ENCODE measurements at regions not wholly inside any gene's neighbourhood (a gene's known extent, or its start where the extent isn't known, plus 50 kb on each side); places are given as distances from the start of the nearest gene placed in this dataset.

DNA sequence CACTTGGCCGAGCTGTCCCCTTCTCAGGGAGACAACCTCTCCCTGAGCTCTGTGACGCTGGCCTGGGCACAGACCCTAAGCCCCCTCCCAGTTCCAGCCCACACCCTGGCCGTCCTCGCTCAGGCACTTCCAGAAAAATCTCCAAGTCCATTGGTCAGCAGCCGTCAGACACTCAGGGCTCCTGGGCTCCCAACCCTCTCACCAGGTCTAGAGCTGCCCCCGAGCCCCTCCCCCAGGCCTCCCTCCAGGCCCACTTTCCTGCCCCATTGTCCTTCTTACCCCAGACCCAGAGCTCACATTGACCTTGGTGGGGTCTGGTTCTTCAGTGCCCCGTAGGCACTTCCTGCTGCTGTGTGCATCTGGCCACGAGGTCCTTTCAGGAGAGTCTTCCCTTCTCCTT is 249.3 kb upstream of the RTL1 start:
- ATAC-seq (ENCODE audit: insufficient read depth, low FRiP score) = no peak
- TF ChIP-seq, protein P1, sequence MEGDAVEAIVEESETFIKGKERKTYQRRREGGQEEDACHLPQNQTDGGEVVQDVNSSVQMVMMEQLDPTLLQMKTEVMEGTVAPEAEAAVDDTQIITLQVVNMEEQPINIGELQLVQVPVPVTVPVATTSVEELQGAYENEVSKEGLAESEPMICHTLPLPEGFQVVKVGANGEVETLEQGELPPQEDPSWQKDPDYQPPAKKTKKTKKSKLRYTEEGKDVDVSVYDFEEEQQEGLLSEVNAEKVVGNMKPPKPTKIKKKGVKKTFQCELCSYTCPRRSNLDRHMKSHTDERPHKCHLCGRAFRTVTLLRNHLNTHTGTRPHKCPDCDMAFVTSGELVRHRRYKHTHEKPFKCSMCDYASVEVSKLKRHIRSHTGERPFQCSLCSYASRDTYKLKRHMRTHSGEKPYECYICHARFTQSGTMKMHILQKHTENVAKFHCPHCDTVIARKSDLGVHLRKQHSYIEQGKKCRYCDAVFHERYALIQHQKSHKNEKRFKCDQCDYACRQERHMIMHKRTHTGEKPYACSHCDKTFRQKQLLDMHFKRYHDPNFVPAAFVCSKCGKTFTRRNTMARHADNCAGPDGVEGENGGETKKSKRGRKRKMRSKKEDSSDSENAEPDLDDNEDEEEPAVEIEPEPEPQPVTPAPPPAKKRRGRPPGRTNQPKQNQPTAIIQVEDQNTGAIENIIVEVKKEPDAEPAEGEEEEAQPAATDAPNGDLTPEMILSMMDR (IDR thresholded peaks at IDR 0.05; ENCODE audit: control extremely low read depth, extremely low read depth) = no peak
- Histone ChIP-seq H3K36me3 (ENCODE audit: control insufficient read depth in 4 of 4, insufficient read depth in 4 of 4, low read length in 4 of 4) (no peaks in the 10 kb centered on the region), H3K9me3 (ENCODE audit: control insufficient read depth in 4 of 4, insufficient read depth in 3 of 4, low read length in 3 of 4) (peaks cover 0 to 4% (median 0%) of the 10 kb centered on the region in 4 donors), H3K27ac (ENCODE audit: low read depth in 1 of 2, low read length in 1 of 2) (no peak overlapping the region), H3K27me3 (ENCODE audit: control insufficient read depth in 3 of 3, insufficient read depth in 3 of 3, low read length in 2 of 3) (peaks cover 0 to 5% (median 0%) of the 10 kb centered on the region in 3 donors), H3K9ac (ENCODE audit: insufficient read depth in 1 of 2, low read length in 2 of 2) (no peak overlapping the region), H3K4me3 (no peak overlapping the region), H3K4me1 (ENCODE audit: control insufficient read depth in 5 of 5, insufficient read depth in 5 of 5, low read length in 5 of 5) (peaks cover 0 to 6% (median 0%) of the 10 kb centered on the region in 5 donors)
- 79 to 85% methylated on average over 8 of the region's 8 CpGs for WGBS, 2 donors
- no peak for DNase-seq

DNA sequence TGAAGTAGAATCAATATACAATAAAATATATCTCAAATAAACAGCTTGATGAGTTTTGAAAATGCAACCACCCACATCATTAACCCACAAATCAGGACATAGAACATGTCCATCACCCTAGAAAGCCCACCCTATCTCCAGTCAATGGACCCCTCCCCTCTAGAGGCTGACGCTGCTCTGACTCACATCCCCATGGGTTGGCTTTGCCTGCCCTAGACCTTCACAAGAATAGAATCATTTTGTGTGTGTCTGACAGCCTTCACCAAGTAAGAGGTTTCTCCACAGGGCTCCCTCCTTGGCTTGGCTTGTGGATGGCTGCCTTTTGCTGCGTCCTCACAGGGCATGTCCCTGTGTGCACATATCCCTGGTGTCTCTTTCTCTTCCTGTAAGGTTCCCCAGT is 250.2 kb upstream of the RTL1 start:
- DNase-seq (no peak), ATAC-seq (ENCODE audit: insufficient read depth, low FRiP score) (no peak)
- TF ChIP-seq, protein P1 (IDR thresholded peaks at IDR 0.05; ENCODE audit: control extremely low read depth, extremely low read depth) = no peak

GRCh38 chr14:101155575-101155974 is 252.1 kb upstream of the RTL1 start:
- Histone ChIP-seq H3K27ac (ENCODE audit: low read depth in 1 of 2, low read length in 1 of 2) (no peak overlapping the region), H3K9ac (ENCODE audit: insufficient read depth in 1 of 2, low read length in 2 of 2) (no peak overlapping the region), H3K4me1 (ENCODE audit: control insufficient read depth in 5 of 5, insufficient read depth in 5 of 5, low read length in 5 of 5) (peaks cover 0 to 1% (median 0%) of the 10 kb centered on the region in 5 donors), H3K36me3 (ENCODE audit: control insufficient read depth in 4 of 4, insufficient read depth in 4 of 4, low read length in 4 of 4) (no peaks in the 10 kb centered on the region), H3K27me3 (ENCODE audit: control insufficient read depth in 3 of 3, insufficient read depth in 3 of 3, low read length in 2 of 3) (peaks cover 0 to 5% (median 0%) of the 10 kb centered on the region in 3 donors), H3K9me3 (ENCODE audit: control insufficient read depth in 4 of 4, insufficient read depth in 3 of 4, low read length in 3 of 4) (peaks cover 0 to 4% (median 0%) of the 10 kb centered on the region in 4 donors), H3K4me3 (no peak overlapping the region)
- DNase-seq = no peak
- ATAC-seq (ENCODE audit: insufficient read depth, low FRiP score) = no peak
- TF ChIP-seq, protein P1 (IDR thresholded peaks at IDR 0.05; ENCODE audit: control extremely low read depth, extremely low read depth) = no peak
- WGBS, 2 donors = 68 to 90% methylated on average over 4 of the region's 4 CpGs

More for the DNA sequence above, 250.2 kb upstream of the RTL1 start:
- Histone ChIP-seq H3K4me3 (no peak overlapping the region), H3K9me3 (ENCODE audit: control insufficient read depth in 4 of 4, insufficient read depth in 3 of 4, low read length in 3 of 4) (peaks cover 0 to 4% (median 0%) of the 10 kb centered on the region in 4 donors), H3K27ac (ENCODE audit: low read depth in 1 of 2, low read length in 1 of 2) (no peak overlapping the region), H3K27me3 (ENCODE audit: control insufficient read depth in 3 of 3, insufficient read depth in 3 of 3, low read length in 2 of 3) (peaks cover 0 to 5% (median 0%) of the 10 kb centered on the region in 3 donors), H3K9ac (ENCODE audit: insufficient read depth in 1 of 2, low read length in 2 of 2) (no peak overlapping the region), H3K4me1 (ENCODE audit: control insufficient read depth in 5 of 5, insufficient read depth in 5 of 5, low read length in 5 of 5) (peaks cover 0 to 6% (median 0%) of the 10 kb centered on the region in 5 donors), H3K36me3 (ENCODE audit: control insufficient read depth in 4 of 4, insufficient read depth in 4 of 4, low read length in 4 of 4) (no peaks in the 10 kb centered on the region)
- 88 to 95% methylated on average over 2 of the region's 2 CpGs for WGBS, 2 donors

DNA sequence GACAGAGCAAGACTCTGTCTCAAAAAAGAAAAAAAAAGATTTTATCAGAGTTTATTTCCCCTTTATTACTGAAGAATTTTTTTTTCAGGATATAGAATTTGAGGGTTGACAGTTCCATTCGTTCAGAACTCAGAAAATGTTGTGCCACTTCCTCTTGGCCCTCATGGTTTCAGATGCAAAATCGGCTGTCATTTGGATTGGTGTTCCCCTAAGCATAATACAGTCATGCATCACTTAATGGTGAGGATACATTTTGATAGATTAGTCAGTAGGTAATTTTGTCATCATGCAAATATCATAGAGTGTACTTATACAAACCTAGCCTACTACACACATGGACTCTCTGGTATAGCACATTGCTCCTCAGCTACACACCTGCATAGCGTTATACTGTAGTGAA is 263.9 kb upstream of the RTL1 start:
- no peak for DNase-seq
- Histone ChIP-seq H3K27ac (ENCODE audit: low read depth in 1 of 2, low read length in 1 of 2) (no peak overlapping the region), H3K4me1 (ENCODE audit: control insufficient read depth in 5 of 5, insufficient read depth in 5 of 5, low read length in 5 of 5) (no peaks in the 10 kb centered on the region), H3K4me3 (no peak overlapping the region), H3K9ac (ENCODE audit: insufficient read depth in 1 of 2, low read length in 2 of 2) (no peak overlapping the region), H3K27me3 (ENCODE audit: control insufficient read depth in 3 of 3, insufficient read depth in 3 of 3, low read length in 2 of 3) (no peaks in the 10 kb centered on the region), H3K9me3 (ENCODE audit: control insufficient read depth in 4 of 4, insufficient read depth in 3 of 4, low read length in 3 of 4) (peaks cover 0 to 12% (median 6%) of the 10 kb centered on the region in 4 donors), H3K36me3 (ENCODE audit: control insufficient read depth in 4 of 4, insufficient read depth in 4 of 4, low read length in 4 of 4) (no peaks in the 10 kb centered on the region)
- TF ChIP-seq, protein P1 (IDR thresholded peaks at IDR 0.05; ENCODE audit: control extremely low read depth, extremely low read depth) = no peak
- WGBS, 2 donors = 62 to 69% methylated on average over 3 of the region's 3 CpGs
- ATAC-seq (ENCODE audit: insufficient read depth, low FRiP score) = no peak
